ENCODE measurements at regions not wholly inside any gene's neighbourhood (a gene's known extent, or its start where the extent isn't known, plus 50 kb on each side); places are given as distances from the start of the nearest gene placed in this dataset.
A peak's percentile ranks its signal among the peaks of the same experiment; 100 is the strongest.

GRCh38 chr1:182196897-182197870, 135.7 kb upstream of the ZNF648 start (continued):
- no peak for TF ChIP-seq PTRF (tag; IDR thresholded peaks at IDR 0.05)
- TF ChIP-seq NR4A1 (CRISPR knock-in tag; IDR thresholded peaks at IDR 0.05) = no peak
- no peak for TF ChIP-seq NR4A1 (tag; IDR thresholded peaks at IDR 0.05)
- TF ChIP-seq PPARD (CRISPR knock-in tag; IDR thresholded peaks at IDR 0.05) = no peak
- no peak for TF ChIP-seq TFAP4 (CRISPR knock-in tag; IDR thresholded peaks at IDR 0.05; ENCODE audit: borderline replicate concordance)

GRCh38 chr1:182195733-182196132, 134.2 kb upstream of the ZNF648 start:
- H3K79me2 ChIP-seq (ENCODE audit: control insufficient read depth, insufficient read depth, low read length) = no peaks in the 10 kb centered on the region
- 9% methylated on average over 1 of the region's 1 CpG for WGBS (ENCODE audit: insufficient coverage, low coverage, missing lambda C conversion rate)
- CTCF ChIA-PET (ENCODE audit: low intra/inter-chr PET ratio) = no interaction called here
- H3K9me3 ChIP-seq (replicated peaks; ENCODE audit: control insufficient read depth, insufficient read depth, low read depth, low read length) = no peaks in the 10 kb centered on the region
- POLR2A ChIA-PET = interaction anchor here (0.6 to 1.5 kb wide), 3 partner anchors 14 to 1017 kb away, joined by 3 to 4 read pairs (median 3); no protein-coding TSS in a partner anchor
- TF ChIP-seq ZBTB33 (CRISPR knock-in tag; IDR thresholded peaks at IDR 0.05) = no peak
- TF ChIP-seq TEAD1 (CRISPR knock-in tag; IDR thresholded peaks at IDR 0.05) = no peak
- no peak for TF ChIP-seq ZNF561 (CRISPR knock-in tag; conservative IDR thresholded peaks at IDR 0.05)
- TF ChIP-seq HDAC1 (IDR thresholded peaks at IDR 0.05) = no peak
- peak; percentile 95 for TF ChIP-seq ZNF12 (CRISPR knock-in tag; IDR thresholded peaks at IDR 0.05)
- TF ChIP-seq BRF2 (IDR thresholded peaks at IDR 0.05; ENCODE audit: borderline replicate concordance, insufficient read depth, insufficient read length) = no peak
- in situ Hi-C loops (cut with MboI) = no loop called here
- H4K20me1 ChIP-seq (replicated peaks; ENCODE audit: control insufficient read depth, insufficient read depth, low read length) = no peaks in the 10 kb centered on the region
- no peaks in the 10 kb centered on the region; a peak in 1 of 5 replicates for H3K27me3 ChIP-seq (ENCODE audit: control insufficient read depth in 2 of 2, insufficient read depth in 2 of 2, low read length in 2 of 2)
- no TSS peak for BruUV-seq (replicated peaks)
- no peak overlapping the region for H3K4me2 ChIP-seq (ENCODE audit: insufficient read depth, low read length)
- FAIRE-seq = no peak
- no peak for ATAC-seq
- intact Hi-C loops (cut with micrococcal nuclease) = no loop called here
- H2AFZ ChIP-seq (ENCODE audit: low read depth, low read length) = no peak overlapping the region
- no peak overlapping the region for H3K4me3 ChIP-seq
- no peak overlapping the region for H3K9ac ChIP-seq (ENCODE audit: insufficient read depth in 1 of 2, low read depth in 2 of 2, low read length in 2 of 2)
- H3K27ac ChIP-seq (ENCODE audit: extremely low read depth, low read depth, low read length) = no peak overlapping the region
- peaks cover 0 to 13% of the 10 kb centered on the region in 2 experiments; a peak in 4 of 5 replicates for H3K4me1 ChIP-seq (replicated peaks in 1 of 2; ENCODE audit: control insufficient read depth in 2 of 2, insufficient read depth in 2 of 2, low read length in 2 of 2)
- no peaks in the 10 kb centered on the region for H3K9me1 ChIP-seq (ENCODE audit: control insufficient read depth, insufficient read depth, low read length)
- DNase-seq (ENCODE audit: extremely low read depth in 1 of 4, low spot score in 3 of 4) = no peak
- no peaks in the 10 kb centered on the region for H3K36me3 ChIP-seq (ENCODE audit: control insufficient read depth, insufficient read depth, low read length)

All from K562 (cell line).